ENCODE measurements at regions not wholly inside any gene's neighbourhood (a gene's known extent, or its start where the extent isn't known, plus 50 kb on each side); places are given as distances from the start of the nearest gene placed in this dataset.

DNA sequence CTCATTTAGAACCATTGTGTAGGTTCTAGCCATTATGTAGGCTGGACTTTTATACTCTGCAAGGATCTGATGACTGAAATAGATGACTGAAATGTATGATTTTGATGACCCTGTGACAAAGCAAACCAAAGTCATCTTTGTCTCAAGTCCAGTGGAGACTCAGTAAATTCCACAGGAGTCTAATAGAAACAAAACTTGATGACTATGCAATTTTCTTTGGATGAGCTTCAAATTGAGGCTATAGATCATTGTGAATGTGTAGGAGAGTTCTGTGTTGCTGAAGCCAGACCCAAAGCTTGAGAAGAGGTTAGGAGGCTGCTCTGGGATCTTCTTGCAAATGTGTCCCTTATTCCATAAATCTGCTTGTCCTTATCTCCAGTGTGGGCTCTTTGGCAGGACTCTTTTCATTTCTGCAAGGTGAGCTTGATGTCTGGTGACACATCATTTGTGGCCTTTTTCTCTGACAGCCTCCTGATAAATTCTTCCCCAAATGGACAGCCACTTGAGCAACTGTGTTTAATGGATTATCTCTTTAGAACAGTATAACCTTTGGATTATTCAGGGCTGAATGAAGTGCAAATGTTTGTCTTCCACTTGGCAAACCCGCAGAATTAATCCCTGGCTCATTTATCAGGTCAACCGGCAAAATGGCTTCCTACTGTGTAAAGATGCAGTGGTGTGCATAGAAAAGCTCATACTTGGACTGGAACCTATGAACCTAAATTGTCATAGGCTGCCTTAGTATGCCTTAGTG, 235.1 kb upstream of the ANKH start:
- no peak overlapping the region for H3K4me3 ChIP-seq
- no peak overlapping the region for H3K4me2 ChIP-seq
- 49% methylated on average over 2 of the region's 2 CpGs for WGBS (ENCODE audit: low lambda C conversion rate, missing lambda C conversion rate)
- no peaks in the 10 kb centered on the region for H3K36me3 ChIP-seq (replicated peaks; ENCODE audit: insufficient read depth, low read depth)
- H3K27ac ChIP-seq: no peak overlapping the region
- no peak for TF ChIP-seq EZH2 (IDR thresholded peaks at IDR 0.05; ENCODE audit: borderline replicate concordance)
- TF ChIP-seq CTCF (IDR thresholded peaks at IDR 0.05; ENCODE audit: poor library complexity): no peak
- no peak for TF ChIP-seq EZH2phosphoT487 (IDR thresholded peaks at IDR 0.05; ENCODE audit: low read depth, severe bottlenecking, unreplicated experiment)
- H3K79me2 ChIP-seq: no peaks in the 10 kb centered on the region
- no peaks in the 10 kb centered on the region for H3K4me1 ChIP-seq (ENCODE audit: insufficient read depth)
- no peaks in the 10 kb centered on the region for H3K9me3 ChIP-seq (ENCODE audit: low read depth)
- H3K27me3 ChIP-seq: no peaks in the 10 kb centered on the region
- no peaks in the 10 kb centered on the region for H3K9me2 ChIP-seq (replicated peaks; ENCODE audit: insufficient read depth)
- H2AFZ ChIP-seq: no peak overlapping the region
- DNase-seq (ENCODE audit: low spot score): no peak
- H4K20me1 ChIP-seq (ENCODE audit: insufficient read depth, poor library complexity, severe bottlenecking): no peaks in the 10 kb centered on the region

GRCh38 chr5:15105799-15106393, 234.3 kb upstream of the ANKH start:
- Histone ChIP-seq H3K36me3 (replicated peaks; ENCODE audit: insufficient read depth, low read depth) (no peaks in the 10 kb centered on the region), H2AFZ (no peak overlapping the region), H3K27ac (no peak overlapping the region), H3K79me2 (no peaks in the 10 kb centered on the region), H3K4me1 (ENCODE audit: insufficient read depth) (no peaks in the 10 kb centered on the region), H3K27me3 (no peaks in the 10 kb centered on the region), H4K20me1 (ENCODE audit: insufficient read depth, poor library complexity, severe bottlenecking) (no peaks in the 10 kb centered on the region), H3K4me2 (no peak overlapping the region), H3K9me3 (ENCODE audit: low read depth) (no peaks in the 10 kb centered on the region), H3K9me2 (replicated peaks; ENCODE audit: insufficient read depth) (no peaks in the 10 kb centered on the region), H3K4me3 (no peak overlapping the region)
- peak; percentile 66 for DNase-seq (ENCODE audit: low spot score)
- TF ChIP-seq CTCF (IDR thresholded peaks at IDR 0.05; ENCODE audit: poor library complexity): peak; percentile 81
- TF ChIP-seq EZH2phosphoT487 (IDR thresholded peaks at IDR 0.05; ENCODE audit: low read depth, severe bottlenecking, unreplicated experiment): no peak
- no peak for TF ChIP-seq EZH2 (IDR thresholded peaks at IDR 0.05; ENCODE audit: borderline replicate concordance)
- 47% methylated on average over 2 of the region's 2 CpGs for WGBS (ENCODE audit: low lambda C conversion rate, missing lambda C conversion rate)

GRCh38 chr5:15103864-15104263, 232.3 kb upstream of the ANKH start:
- Histone ChIP-seq H3K27me3 (no peaks in the 10 kb centered on the region), H2AFZ (no peak overlapping the region), H4K20me1 (ENCODE audit: insufficient read depth, poor library complexity, severe bottlenecking) (no peaks in the 10 kb centered on the region), H3K9me2 (replicated peaks; ENCODE audit: insufficient read depth) (no peaks in the 10 kb centered on the region), H3K27ac (no peak overlapping the region), H3K9me3 (ENCODE audit: low read depth) (no peaks in the 10 kb centered on the region), H3K79me2 (no peaks in the 10 kb centered on the region), H3K4me1 (ENCODE audit: insufficient read depth) (no peaks in the 10 kb centered on the region), H3K4me3 (no peak overlapping the region), H3K4me2 (no peak overlapping the region), H3K36me3 (replicated peaks; ENCODE audit: insufficient read depth, low read depth) (no peaks in the 10 kb centered on the region)
- 90% methylated on average over 3 of the region's 3 CpGs for WGBS (ENCODE audit: low lambda C conversion rate, missing lambda C conversion rate)
- no peak for DNase-seq (ENCODE audit: low spot score)
- TF ChIP-seq EZH2 (IDR thresholded peaks at IDR 0.05; ENCODE audit: borderline replicate concordance) (no peak), EZH2phosphoT487 (IDR thresholded peaks at IDR 0.05; ENCODE audit: low read depth, severe bottlenecking, unreplicated experiment) (no peak)

- H3K27me3 ChIP-seq: no peaks in the 10 kb centered on the region
- no peaks in the 10 kb centered on the region for H3K36me3 ChIP-seq (replicated peaks; ENCODE audit: insufficient read depth, low read depth)
- no peaks in the 10 kb centered on the region for H3K9me2 ChIP-seq (replicated peaks; ENCODE audit: insufficient read depth)
- no peak for TF ChIP-seq EZH2phosphoT487 (IDR thresholded peaks at IDR 0.05; ENCODE audit: low read depth, severe bottlenecking, unreplicated experiment)
- no peak for TF ChIP-seq CTCF (IDR thresholded peaks at IDR 0.05; ENCODE audit: poor library complexity)
- TF ChIP-seq EZH2 (IDR thresholded peaks at IDR 0.05; ENCODE audit: borderline replicate concordance): no peak
- H3K79me2 ChIP-seq: no peaks in the 10 kb centered on the region
- H3K27ac ChIP-seq: no peak overlapping the region
- no peak overlapping the region for H2AFZ ChIP-seq
- no peak for DNase-seq (ENCODE audit: low spot score)
- no peak overlapping the region for H3K4me3 ChIP-seq
- no peaks in the 10 kb centered on the region for H3K9me3 ChIP-seq (ENCODE audit: low read depth)
- H4K20me1 ChIP-seq (ENCODE audit: insufficient read depth, poor library complexity, severe bottlenecking): no peaks in the 10 kb centered on the region
- H3K4me1 ChIP-seq (ENCODE audit: insufficient read depth): no peaks in the 10 kb centered on the region
- WGBS (ENCODE audit: low lambda C conversion rate, missing lambda C conversion rate): 59% methylated on average over 5 of the region's 5 CpGs
- H3K4me2 ChIP-seq: no peak overlapping the region
Observed at GRCh38 chr5:15103130-15103529, 231.6 kb upstream of the ANKH start.
